ENCODE measurements at regions not wholly inside any gene's neighbourhood (a gene's known extent, or its start where the extent isn't known, plus 50 kb on each side); places are given as distances from the start of the nearest gene placed in this dataset.

DNA sequence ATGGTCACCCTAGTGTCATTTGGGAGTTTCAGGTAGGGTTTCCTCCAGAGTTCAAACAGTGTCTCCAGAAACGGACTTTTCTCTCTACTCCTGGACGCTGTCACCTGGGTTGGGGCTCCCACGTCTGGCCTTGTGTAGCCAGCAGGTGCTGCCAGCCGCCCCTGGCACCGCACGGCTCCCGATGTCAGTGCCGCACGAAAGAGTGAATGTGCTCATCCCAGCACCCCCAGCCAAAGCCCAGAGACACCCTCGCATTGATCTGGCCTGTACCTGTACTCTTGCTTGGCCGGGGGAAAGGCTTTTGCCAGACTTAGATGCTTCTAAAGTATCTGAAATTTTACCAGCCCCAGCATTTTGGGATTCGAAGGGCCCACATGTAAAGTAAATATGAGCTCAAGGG lies 351.9 kb downstream of the C16orf95 start:
- TF ChIP-seq, protein P1, sequence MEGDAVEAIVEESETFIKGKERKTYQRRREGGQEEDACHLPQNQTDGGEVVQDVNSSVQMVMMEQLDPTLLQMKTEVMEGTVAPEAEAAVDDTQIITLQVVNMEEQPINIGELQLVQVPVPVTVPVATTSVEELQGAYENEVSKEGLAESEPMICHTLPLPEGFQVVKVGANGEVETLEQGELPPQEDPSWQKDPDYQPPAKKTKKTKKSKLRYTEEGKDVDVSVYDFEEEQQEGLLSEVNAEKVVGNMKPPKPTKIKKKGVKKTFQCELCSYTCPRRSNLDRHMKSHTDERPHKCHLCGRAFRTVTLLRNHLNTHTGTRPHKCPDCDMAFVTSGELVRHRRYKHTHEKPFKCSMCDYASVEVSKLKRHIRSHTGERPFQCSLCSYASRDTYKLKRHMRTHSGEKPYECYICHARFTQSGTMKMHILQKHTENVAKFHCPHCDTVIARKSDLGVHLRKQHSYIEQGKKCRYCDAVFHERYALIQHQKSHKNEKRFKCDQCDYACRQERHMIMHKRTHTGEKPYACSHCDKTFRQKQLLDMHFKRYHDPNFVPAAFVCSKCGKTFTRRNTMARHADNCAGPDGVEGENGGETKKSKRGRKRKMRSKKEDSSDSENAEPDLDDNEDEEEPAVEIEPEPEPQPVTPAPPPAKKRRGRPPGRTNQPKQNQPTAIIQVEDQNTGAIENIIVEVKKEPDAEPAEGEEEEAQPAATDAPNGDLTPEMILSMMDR (conservative IDR thresholded peaks at IDR 0.05; ENCODE audit: low read depth, low read length): no peak
- no peak for TF ChIP-seq EZH2 (IDR thresholded peaks at IDR 0.05; ENCODE audit: borderline replicate concordance, low read depth, low read length, poor library complexity, severe bottlenecking)
